Stomach (tissue), 4 donors: ENCODE measurements at regions not wholly inside any gene's neighbourhood (a gene's known extent, or its start where the extent isn't known, plus 50 kb on each side); places are given as distances from the start of the nearest gene placed in this dataset.

Experiments
- EP300 ChIP-seq: sonication (generic); formaldehyde crosslinking; IDR thresholded peaks from one replicate; pipeline ENCODE4 v1.6.1; 2017; ENCODE audit warnings: antibody characterized with exemption
- TF ChIP-seq, protein P1 (sequence below), 7 experiments: fragments of 450-650 bp in 4 of 7; fragments of 200-600 bp in 3 of 7; sonication (generic) in 3 of 7; IDR thresholded peaks; one replicate each; pipeline ENCODE4 v1.5.1; 2016 to 2019; ENCODE audit warnings: antibody characterized with exemption in 7 of 7, control low read depth in 2 of 7, mild to moderate bottlenecking in 1 of 7

DNA sequence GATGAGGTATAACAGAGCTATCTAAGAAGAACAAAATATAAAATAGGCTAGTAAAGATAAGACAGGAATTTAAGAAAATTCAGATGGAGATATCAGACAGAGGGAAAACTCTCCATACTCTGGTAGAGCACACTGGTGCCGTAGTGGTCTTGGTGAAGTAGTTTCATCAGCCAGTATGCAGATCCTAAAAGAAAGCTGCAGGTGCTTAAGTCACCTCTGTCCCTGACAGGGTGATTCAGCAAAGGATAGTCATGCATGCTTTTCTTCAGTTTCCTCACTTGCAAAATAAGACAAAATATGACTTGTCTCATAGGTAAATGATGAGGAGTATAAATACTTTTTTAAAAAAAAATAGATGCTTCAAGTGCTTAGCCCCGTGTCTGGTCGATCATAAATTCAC is 794.9 kb downstream of the TNS3 start:
- TF ChIP-seq, protein P1, sequence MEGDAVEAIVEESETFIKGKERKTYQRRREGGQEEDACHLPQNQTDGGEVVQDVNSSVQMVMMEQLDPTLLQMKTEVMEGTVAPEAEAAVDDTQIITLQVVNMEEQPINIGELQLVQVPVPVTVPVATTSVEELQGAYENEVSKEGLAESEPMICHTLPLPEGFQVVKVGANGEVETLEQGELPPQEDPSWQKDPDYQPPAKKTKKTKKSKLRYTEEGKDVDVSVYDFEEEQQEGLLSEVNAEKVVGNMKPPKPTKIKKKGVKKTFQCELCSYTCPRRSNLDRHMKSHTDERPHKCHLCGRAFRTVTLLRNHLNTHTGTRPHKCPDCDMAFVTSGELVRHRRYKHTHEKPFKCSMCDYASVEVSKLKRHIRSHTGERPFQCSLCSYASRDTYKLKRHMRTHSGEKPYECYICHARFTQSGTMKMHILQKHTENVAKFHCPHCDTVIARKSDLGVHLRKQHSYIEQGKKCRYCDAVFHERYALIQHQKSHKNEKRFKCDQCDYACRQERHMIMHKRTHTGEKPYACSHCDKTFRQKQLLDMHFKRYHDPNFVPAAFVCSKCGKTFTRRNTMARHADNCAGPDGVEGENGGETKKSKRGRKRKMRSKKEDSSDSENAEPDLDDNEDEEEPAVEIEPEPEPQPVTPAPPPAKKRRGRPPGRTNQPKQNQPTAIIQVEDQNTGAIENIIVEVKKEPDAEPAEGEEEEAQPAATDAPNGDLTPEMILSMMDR (IDR thresholded peaks at IDR 0.05) = no peak
- TF ChIP-seq EP300 = no peak
